Pancreas (tissue), 10 donors: ENCODE measurements at regions not wholly inside any gene's neighbourhood (a gene's known extent, or its start where the extent isn't known, plus 50 kb on each side); places are given as distances from the start of the nearest gene placed in this dataset.

Experiments
- ATAC-seq, 4 donors: fragments of 200-7000 bp; cut with Tn5 transposase; one replicate each; pipeline versions ENCODE4 v1.8.0 to v1.9.1; 2020; ENCODE audit warnings: mild to moderate bottlenecking in 4 of 4, moderate library complexity in 4 of 4
- DNase-seq, 6 donors: peaks; one replicate each; pipeline ENCODE4 v3.0.0-alpha.2; 2020
- FAIRE-seq: peaks from 2 replicates; lab custom pipeline; 2012; peaks lifted over from hg19 to GRCh38; lab: Jason Lieb, UNC
- H3K27ac ChIP-seq, 4 donors: fragments of 200-600 bp; sonication (generic); 1 replicate in 3 of 4; 2 replicates in 1 of 4; pipeline versions ENCODE4 v1.5.0 to v1.8.0; 2020
- H3K27me3 ChIP-seq, 4 donors: fragments of 200-600 bp; one replicate each; pipeline ENCODE4 v1.8.0; 2021
- H3K36me3 ChIP-seq, 3 donors: fragments of 200-600 bp; sonication (generic) in 1 of 3; one replicate each; pipeline versions ENCODE4 v1.5.0 to v1.8.0; 2020 to 2021
- H3K4me1 ChIP-seq, 3 donors: fragments of 200-600 bp; one replicate each; pipeline ENCODE4 v1.8.0; 2021
- H3K4me3 ChIP-seq, 4 donors: fragments of 200-600 bp; sonication (generic) in 2 of 4; one replicate each; pipeline versions ENCODE4 v1.5.0 to v1.8.0; 2020 to 2021
- H3K9me3 ChIP-seq, 4 donors: fragments of 200-600 bp; one replicate each; pipeline ENCODE4 v1.8.0; 2021
- CTCF ChIP-seq, 4 donors: fragments of 200-600 bp; sonication (generic) in 3 of 4; IDR thresholded peaks; one replicate each; pipeline versions ENCODE4 v1.5.0 to v1.8.0; 2021; ENCODE audit warnings: antibody characterized with exemption in 4 of 4
- WGBS, 2 donors: extraction: QIAGEN DNeasy Blood & Tissue Kit; methylation state at CpG; one replicate each; pipeline ENCODE4 v1.1.7; 2013; 5-methylcytosine and 5-hydroxymethylcytosine counted together
- intact Hi-C, 3 donors: fragments of 100-400 bp; cut with DNase I; formaldehyde crosslinking; loops; one replicate each; pipeline versions ENCODE4 v1.11.1 to v1.14.2; 2022
- donor health status: healthy with polysubstance abuse.
- donor health status: DM: no; HTN: no; CAD: no; lungs with moderate emphysema.
- donor health status: DM: no; HTN: no; CAD: no.
- donor health status: control.
- donor health status: control.
- donor health status: Bipolar disorder and iron deficiency.
- donor health status: DM: yes; HTN: yes; CAD: no.
- donor health status: DM: no; HTN: no; CAD: no.
- donor health status: DM: no; HTN: no; CAD: no.
- donor health status: DM: yes; HTN: yes; CAD: no.

DNA sequence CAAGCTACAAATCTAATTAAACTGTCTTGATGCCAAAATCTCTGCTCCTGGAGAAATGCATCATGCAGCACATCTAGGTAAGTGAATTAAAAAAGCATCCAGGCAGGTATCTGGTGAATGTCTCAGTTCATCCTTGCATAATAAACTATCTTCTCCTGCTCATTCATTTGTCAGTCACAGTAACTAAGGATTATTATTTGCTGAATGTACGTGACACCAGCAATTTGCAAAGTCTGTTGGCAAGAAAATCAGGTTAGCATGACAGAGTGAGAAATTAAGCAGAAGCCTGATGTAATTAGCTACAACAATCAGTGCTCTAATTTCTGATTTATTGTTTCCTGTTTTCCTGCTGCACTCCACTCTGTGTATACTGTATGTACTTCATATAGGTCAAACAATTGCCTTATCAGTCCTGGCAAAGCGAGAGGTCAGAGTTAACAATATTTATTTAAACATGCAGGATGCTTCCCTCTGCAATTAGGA lies 213.6 kb downstream of the FBXO8 start:
- H3K27me3 ChIP-seq, result no peaks in the 10 kb centered on the region
- no peaks in the 10 kb centered on the region for H3K4me1 ChIP-seq
- H3K4me3 ChIP-seq, result no peak overlapping the region
- H3K9me3 ChIP-seq, result no peaks in the 10 kb centered on the region
- intact Hi-C loops, result no loop called here
- DNase-seq, result no peak
- 17 to 33% methylated on average over 2 of the region's 2 CpGs for WGBS, 2 donors
- no peaks in the 10 kb centered on the region for H3K36me3 ChIP-seq
- no peak for TF ChIP-seq CTCF (IDR thresholded peaks at IDR 0.05)
- no peak for FAIRE-seq
- H3K27ac ChIP-seq, result no peak overlapping the region
- ATAC-seq, result no peak

DNA sequence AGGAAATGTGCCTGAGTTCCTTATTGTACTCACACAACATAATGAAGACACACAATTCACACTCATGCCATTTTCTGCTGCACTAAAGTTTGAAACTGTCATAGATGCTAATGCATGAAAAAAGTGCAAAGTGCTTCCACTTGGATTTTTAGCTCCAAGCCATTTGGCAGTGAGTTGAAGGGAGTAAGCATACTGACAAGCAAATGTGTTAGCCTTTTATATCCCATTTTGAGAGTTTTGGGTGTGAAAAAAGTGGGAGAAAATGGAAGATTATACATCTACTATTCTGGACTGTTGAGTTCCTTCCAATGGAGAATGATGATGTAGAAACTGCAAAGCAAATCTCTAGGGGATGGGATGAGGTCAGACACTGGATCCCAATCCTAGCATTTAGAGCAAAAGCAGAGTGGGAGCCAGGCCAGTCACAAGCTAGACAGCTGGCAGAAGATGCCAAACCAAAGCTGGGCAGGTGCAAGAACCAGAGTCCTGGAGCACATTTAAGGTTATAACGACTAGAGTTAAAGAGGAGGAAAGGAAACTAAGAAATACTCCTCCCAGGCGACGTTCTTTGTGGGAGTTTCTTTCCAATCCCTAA lies 216.8 kb downstream of the FBXO8 start:
- Histone ChIP-seq H3K4me1 (no peaks in the 10 kb centered on the region), H3K27me3 (no peaks in the 10 kb centered on the region), H3K4me3 (no peak overlapping the region), H3K9me3 (no peaks in the 10 kb centered on the region), H3K36me3 (no peaks in the 10 kb centered on the region), H3K27ac (no peak overlapping the region)
- intact Hi-C loops, result no loop called here
- no peak for DNase-seq
- 50 to 56% methylated on average over 3 of the region's 3 CpGs for whole genome bisulfite sequencing, 2 donors
- no peak for FAIRE-seq
- no peak for ATAC-seq
- TF ChIP-seq CTCF (IDR thresholded peaks at IDR 0.05), result no peak

- Histone ChIP-seq H3K4me1 (no peaks in the 10 kb centered on the region), H3K27ac (no peak overlapping the region), H3K9me3 (no peaks in the 10 kb centered on the region), H3K4me3 (no peak overlapping the region), H3K27me3 (no peaks in the 10 kb centered on the region), H3K36me3 (no peaks in the 10 kb centered on the region)
- intact Hi-C loops, result no loop called here
- TF ChIP-seq CTCF (IDR thresholded peaks at IDR 0.05), result no peak
- ATAC-seq (no peak), DNase-seq (no peak), FAIRE-seq (no peak)
Measured at GRCh38 chr4:174062831-174063230, 220.6 kb downstream of the FBXO8 start.

DNA sequence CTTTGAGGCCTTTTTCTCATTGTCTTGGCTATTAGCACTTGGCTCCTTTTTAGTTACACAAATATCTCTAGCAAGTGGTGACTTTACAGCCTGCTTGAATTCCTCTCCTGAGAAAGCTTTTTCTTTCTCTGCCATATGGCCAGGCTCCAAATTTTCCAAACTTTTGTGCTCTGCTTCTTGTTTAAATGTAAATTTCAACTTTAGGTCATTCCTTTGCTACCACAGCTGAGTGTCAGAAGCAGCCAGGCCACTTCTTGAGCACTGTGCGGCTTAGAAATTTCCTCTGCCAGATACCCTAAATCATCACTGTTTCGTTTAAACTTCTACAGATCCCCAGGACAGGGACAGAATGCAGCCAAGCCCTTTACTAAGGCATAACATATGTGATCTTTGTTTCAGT lies 222.4 kb downstream of the FBXO8 start:
- no peaks in the 10 kb centered on the region for H3K9me3 ChIP-seq
- no peak overlapping the region for H3K27ac ChIP-seq
- H3K36me3 ChIP-seq, result no peaks in the 10 kb centered on the region
- 60 to 80% methylated on average over 2 of the region's 2 CpGs for WGBS, 2 donors
- FAIRE-seq (no peak), ATAC-seq (no peak), DNase-seq (no peak)
- intact Hi-C loops, result no loop called here
- H3K27me3 ChIP-seq, result no peaks in the 10 kb centered on the region
- H3K4me3 ChIP-seq, result no peak overlapping the region
- H3K4me1 ChIP-seq, result no peaks in the 10 kb centered on the region
- no peak for TF ChIP-seq CTCF (IDR thresholded peaks at IDR 0.05)

GRCh38 chr4:174058846-174059245 lies 224.6 kb downstream of the FBXO8 start:
- Histone ChIP-seq H3K9me3 (no peaks in the 10 kb centered on the region), H3K4me3 (no peak overlapping the region), H3K4me1 (no peaks in the 10 kb centered on the region), H3K27me3 (no peaks in the 10 kb centered on the region), H3K36me3 (no peaks in the 10 kb centered on the region), H3K27ac (no peak overlapping the region)
- TF ChIP-seq CTCF (IDR thresholded peaks at IDR 0.05), result no peak
- FAIRE-seq, result no peak
- no peak for ATAC-seq
- DNase-seq, result no peak
- intact Hi-C loops, result no loop called here
